T-helper 17 cell (primary cell): ENCODE measurements at regions not wholly inside any gene's neighbourhood (a gene's known extent, or its start where the extent isn't known, plus 50 kb on each side); places are given as distances from the start of the nearest gene placed in this dataset.

Experiments
- ATAC-seq: fragments of 150-1000 bp; cut with Tn5 transposase; 2 replicates; pipeline ENCODE4 v1.10.0; 2021; ENCODE audit warnings: mild to moderate bottlenecking, moderate library complexity
- DNase-seq, 3 donors: peaks; one replicate each; pipeline versions ENCODE4 v3.0.0 to v3.0.0-alpha.2; 2020 to 2021
- H3K9me3 ChIP-seq: one replicate; pipeline ENCODE4 v1.7.0; 2013; ENCODE audit warnings: low read length, mild to moderate bottlenecking; ENCODE audit not compliant: control insufficient read depth, poor library complexity, severe bottlenecking
- H3K27ac Mint-ChIP-seq: one replicate; pipeline ENCODE4 v1.8.0; 2022; ENCODE audit warnings: mild to moderate bottlenecking, moderate library complexity, mixed read lengths
- H3K27me3 Mint-ChIP-seq: one replicate; pipeline ENCODE4 v1.8.0; 2022; ENCODE audit warnings: mixed read lengths
- H3K36me3 Mint-ChIP-seq: one replicate; pipeline ENCODE4 v1.8.0; 2022; ENCODE audit warnings: low read depth, mixed read lengths
- H3K4me1 Mint-ChIP-seq: one replicate; pipeline ENCODE4 v1.8.0; 2022; ENCODE audit warnings: mild to moderate bottlenecking, mixed read lengths
- H3K4me3 Mint-ChIP-seq: one replicate; pipeline ENCODE4 v1.8.0; 2022; ENCODE audit warnings: mild to moderate bottlenecking, moderate library complexity, mixed read lengths

DNA sequence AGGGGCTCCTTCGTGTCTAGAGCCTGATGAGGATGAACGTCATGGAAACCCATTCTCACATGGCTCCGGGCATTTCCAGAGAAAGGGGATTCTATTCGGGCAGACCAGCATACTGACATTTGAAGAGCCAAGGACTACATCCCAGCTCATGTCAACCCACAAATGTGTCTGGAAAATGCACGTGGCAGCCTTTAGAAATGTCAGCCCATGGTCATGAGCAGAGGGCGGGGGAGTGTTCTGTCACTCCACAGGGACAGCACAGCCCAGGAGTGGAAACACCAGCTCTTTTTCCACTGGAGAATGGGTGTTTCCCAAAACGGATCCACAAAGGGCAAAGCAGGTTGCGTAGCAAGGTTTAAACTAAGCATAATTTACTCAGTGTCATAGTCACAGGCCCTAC lies 207.0 kb downstream of the BCOR start:
- no peak for DNase-seq
- no peak overlapping the region for H3K27ac Mint-ChIP-seq

DNA sequence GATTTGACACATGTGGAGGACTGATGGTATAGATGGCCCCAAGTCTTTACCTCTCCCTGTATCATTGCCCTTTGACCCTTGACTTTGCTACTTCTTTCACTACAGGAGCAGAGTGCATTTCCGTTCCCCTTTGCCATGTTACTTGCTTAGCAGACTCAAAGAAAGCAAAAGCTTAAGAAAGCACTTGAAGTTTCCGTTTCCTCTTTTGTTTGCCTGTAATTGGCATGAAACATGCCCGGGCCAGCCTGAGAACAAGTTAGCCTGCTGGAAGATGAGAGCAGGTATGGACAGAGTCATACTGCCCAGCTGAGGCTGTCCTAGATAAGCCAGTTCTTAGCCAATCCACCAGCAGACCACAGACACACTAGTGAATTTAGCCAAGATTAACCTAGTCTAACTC lies 206.0 kb downstream of the BCOR start:
- Mint-ChIP-seq H3K4me1 (peaks cover 10% of the 10 kb centered on the region), H3K4me3 (no peak overlapping the region), H3K27me3 (peaks cover 6% of the 10 kb centered on the region), H3K27ac (no peak overlapping the region), H3K36me3 (no peaks in the 10 kb centered on the region)
- ATAC-seq (no peak), DNase-seq (no peak)
- no peaks in the 10 kb centered on the region for H3K9me3 ChIP-seq

More for the DNA sequence above, 207.0 kb downstream of the BCOR start:
- peaks cover 10% of the 10 kb centered on the region for H3K4me1 Mint-ChIP-seq
- no peak overlapping the region for H3K4me3 Mint-ChIP-seq
- ATAC-seq, result no peak
- no peaks in the 10 kb centered on the region for H3K9me3 ChIP-seq
- peaks cover 5% of the 10 kb centered on the region for H3K27me3 Mint-ChIP-seq
- H3K36me3 Mint-ChIP-seq, result no peaks in the 10 kb centered on the region

DNA sequence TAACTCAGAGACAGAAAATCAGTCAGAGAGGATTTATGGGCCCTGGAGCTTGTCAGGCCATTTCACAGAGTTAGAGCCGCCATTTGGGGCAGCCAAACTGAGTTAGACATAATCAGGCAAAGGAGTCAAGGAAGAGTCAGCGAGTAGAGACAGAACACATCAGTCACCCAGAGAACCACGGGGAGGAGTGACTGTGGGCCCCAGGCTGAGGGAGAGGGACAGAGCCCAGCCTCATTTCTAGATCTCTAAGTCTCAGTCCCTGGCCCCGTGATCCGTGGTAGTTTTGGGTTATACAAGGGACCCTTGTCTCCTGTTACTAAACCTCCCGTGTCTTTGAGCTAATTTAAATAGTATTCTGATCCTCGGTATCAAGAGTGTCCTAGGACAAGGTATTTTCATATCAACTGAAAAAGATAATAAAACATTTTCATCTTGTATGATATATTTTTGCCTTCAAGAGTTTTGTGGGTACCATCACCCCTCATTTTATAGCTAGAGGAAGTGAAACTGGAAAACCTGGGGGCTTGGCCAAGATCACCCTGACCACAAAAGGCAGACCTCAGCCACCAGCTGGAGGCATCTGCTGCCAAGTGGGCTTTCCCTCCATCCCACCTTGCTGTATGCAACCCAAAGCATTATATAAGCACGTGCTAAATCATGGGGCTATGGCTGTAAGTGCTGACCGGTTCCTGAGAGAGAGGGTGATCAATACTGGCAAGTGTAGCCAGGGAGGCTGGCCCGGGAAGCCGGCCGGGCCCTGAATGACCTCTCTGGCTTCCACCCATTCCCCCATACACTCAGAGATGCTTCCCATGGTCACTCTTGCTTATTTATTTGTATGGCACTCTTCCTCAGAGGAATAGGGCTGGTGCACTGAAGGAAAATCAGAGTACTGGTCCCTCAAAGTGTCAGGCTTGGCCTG lies 204.1 kb downstream of the BCOR start:
- Mint-ChIP-seq H3K27me3 (peaks cover 6% of the 10 kb centered on the region), H3K4me1 (peaks cover 7% of the 10 kb centered on the region), H3K36me3 (no peaks in the 10 kb centered on the region), H3K27ac (no peak overlapping the region), H3K4me3 (no peak overlapping the region)
- ATAC-seq (no peak), DNase-seq (no peak)
- no peaks in the 10 kb centered on the region for H3K9me3 ChIP-seq

- Mint-ChIP-seq H3K27me3 (peaks cover 6% of the 10 kb centered on the region), H3K36me3 (no peaks in the 10 kb centered on the region), H3K4me3 (no peak overlapping the region), H3K4me1 (peaks cover 7% of the 10 kb centered on the region), H3K27ac (no peak overlapping the region)
- DNase-seq (no peak), ATAC-seq (no peak)
- H3K9me3 ChIP-seq, result no peaks in the 10 kb centered on the region
Measured at GRCh38 chrX:39894683-39895082, 203.1 kb downstream of the BCOR start.

GRCh38 chrX:39895218-39896110 lies 202.3 kb downstream of the BCOR start:
- Mint-ChIP-seq H3K4me1 (peaks cover 7% of the 10 kb centered on the region), H3K27me3 (peaks cover 6% of the 10 kb centered on the region), H3K4me3 (no peak overlapping the region), H3K36me3 (no peaks in the 10 kb centered on the region), H3K27ac (no peak overlapping the region)
- no peaks in the 10 kb centered on the region for H3K9me3 ChIP-seq
- DNase-seq (no peak), ATAC-seq (no peak)

DNA sequence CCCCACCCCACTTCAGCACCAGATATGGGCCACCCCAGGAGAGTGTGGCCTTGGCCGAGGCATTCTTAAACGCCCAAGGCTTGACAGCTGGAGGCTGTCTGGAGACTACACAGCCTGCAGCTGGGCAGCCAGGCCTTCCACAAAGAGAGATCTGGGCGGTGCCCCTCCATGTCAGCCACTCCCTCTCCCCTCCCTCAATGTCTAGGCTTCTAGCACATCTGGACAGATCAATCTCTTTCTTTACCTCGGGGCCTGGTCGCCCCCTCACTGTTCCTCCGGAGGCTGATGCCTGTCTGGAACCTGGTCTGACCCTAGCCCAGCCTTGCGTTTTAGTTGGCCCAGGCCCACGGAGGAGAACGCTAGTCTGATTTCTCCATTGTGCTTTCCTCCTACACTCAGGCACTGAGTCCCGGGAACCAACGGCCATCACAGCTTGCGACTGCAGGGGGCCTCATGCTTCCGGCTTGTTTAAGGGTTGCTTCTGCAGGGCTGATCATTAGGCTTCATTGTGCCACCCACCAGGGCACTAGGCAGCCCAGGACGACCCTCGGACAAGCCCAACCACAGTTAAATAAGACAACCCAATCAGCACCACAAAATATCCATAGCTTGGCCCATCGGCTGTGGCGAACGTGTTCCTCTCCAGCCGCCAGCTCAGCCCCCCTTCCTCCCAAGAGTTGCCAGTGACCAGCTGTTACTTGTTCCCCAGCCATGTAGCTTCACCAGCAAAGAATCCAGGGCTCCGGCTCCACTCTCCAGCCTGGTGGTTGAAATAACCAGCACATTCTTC lies 200.6 kb downstream of the BCOR start:
- peaks cover 6% of the 10 kb centered on the region for H3K27me3 Mint-ChIP-seq
- no peak overlapping the region for H3K4me3 Mint-ChIP-seq
- no peak for ATAC-seq

GRCh38 chrX:39897741-39898097 lies 200.0 kb downstream of the BCOR start:
- ATAC-seq, result no peak
- Mint-ChIP-seq H3K27ac (no peak overlapping the region), H3K4me3 (no peak overlapping the region), H3K36me3 (no peaks in the 10 kb centered on the region), H3K4me1 (peaks cover 3% of the 10 kb centered on the region), H3K27me3 (peaks cover 6% of the 10 kb centered on the region)
- no peaks in the 10 kb centered on the region for H3K9me3 ChIP-seq
- DNase-seq, result no peak

More for the DNA sequence above, 200.6 kb downstream of the BCOR start:
- H3K36me3 Mint-ChIP-seq, result no peaks in the 10 kb centered on the region
- no peak for DNase-seq
- peaks cover 3% of the 10 kb centered on the region for H3K4me1 Mint-ChIP-seq
- no peak overlapping the region for H3K27ac Mint-ChIP-seq
- H3K9me3 ChIP-seq, result no peaks in the 10 kb centered on the region

- DNase-seq (no peak), ATAC-seq (no peak)
- H3K4me3 Mint-ChIP-seq, result no peak overlapping the region
- H3K27me3 Mint-ChIP-seq, result peaks cover 6% of the 10 kb centered on the region
- H3K36me3 Mint-ChIP-seq, result no peaks in the 10 kb centered on the region
- no peaks in the 10 kb centered on the region for H3K9me3 ChIP-seq
- peaks cover 3% of the 10 kb centered on the region for H3K4me1 Mint-ChIP-seq
- H3K27ac Mint-ChIP-seq, result no peak overlapping the region
Measured at GRCh38 chrX:39898147-39898546, 199.6 kb downstream of the BCOR start.

DNA sequence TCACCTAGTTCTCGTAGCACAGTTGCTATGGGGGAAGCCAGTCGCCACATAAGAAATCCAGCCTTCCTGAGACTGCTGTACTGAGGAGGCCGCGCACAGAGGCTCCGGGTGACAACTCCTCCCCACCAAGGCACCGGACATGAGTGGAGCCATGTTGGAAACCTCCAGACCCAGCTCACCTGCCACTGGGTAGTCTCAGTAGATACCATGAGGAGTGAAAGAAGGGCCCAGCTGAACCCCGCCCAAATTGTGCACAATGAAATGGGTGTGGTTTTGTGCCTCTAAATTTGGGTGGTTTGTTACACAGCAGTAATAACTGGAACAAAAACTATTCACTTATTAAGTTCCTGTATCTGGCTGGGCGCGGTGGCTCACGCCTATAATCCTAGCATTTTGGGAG lies 198.7 kb downstream of the BCOR start:
- DNase-seq (no peak), ATAC-seq (no peak)
- Mint-ChIP-seq H3K27ac (no peak overlapping the region), H3K4me3 (no peak overlapping the region), H3K4me1 (peaks cover 5% of the 10 kb centered on the region), H3K36me3 (no peaks in the 10 kb centered on the region), H3K27me3 (peaks cover 6% of the 10 kb centered on the region)
- H3K9me3 ChIP-seq, result no peaks in the 10 kb centered on the region

- Mint-ChIP-seq H3K27ac (no peak overlapping the region), H3K27me3 (peaks cover 6% of the 10 kb centered on the region), H3K36me3 (no peaks in the 10 kb centered on the region), H3K4me1 (peaks cover 5% of the 10 kb centered on the region), H3K4me3 (no peak overlapping the region)
- ATAC-seq (no peak), DNase-seq (no peak)
- H3K9me3 ChIP-seq, result no peaks in the 10 kb centered on the region
Measured at GRCh38 chrX:39899856-39900776, 197.6 kb downstream of the BCOR start.

DNA sequence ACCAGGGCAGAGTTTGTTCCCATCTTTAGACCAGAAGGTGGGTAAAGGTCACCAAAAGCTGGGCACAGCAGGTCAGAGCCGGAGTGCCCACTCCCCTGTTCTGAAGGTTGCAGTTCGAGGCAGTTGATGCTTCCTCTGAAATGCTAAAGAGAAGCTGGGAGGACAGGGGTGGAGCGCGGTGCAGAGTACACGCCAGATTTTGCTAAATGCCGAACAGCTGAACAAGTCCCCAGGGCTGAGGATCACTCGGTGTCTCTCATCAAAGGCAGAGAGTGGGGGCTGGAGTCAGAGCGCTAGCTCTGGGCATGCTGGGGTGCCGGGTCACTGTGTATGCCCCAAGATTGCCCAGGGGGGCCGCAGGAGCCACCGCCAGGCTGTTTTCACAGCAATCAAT lies 197.0 kb downstream of the BCOR start:
- no peak overlapping the region for H3K27ac Mint-ChIP-seq
- H3K9me3 ChIP-seq, result no peaks in the 10 kb centered on the region
- no peak overlapping the region for H3K4me3 Mint-ChIP-seq
- no peaks in the 10 kb centered on the region for H3K36me3 Mint-ChIP-seq
- ATAC-seq, result no peak
- peaks cover 1% of the 10 kb centered on the region for H3K27me3 Mint-ChIP-seq
- peaks cover 3% of the 10 kb centered on the region for H3K4me1 Mint-ChIP-seq
- no peak for DNase-seq

DNA sequence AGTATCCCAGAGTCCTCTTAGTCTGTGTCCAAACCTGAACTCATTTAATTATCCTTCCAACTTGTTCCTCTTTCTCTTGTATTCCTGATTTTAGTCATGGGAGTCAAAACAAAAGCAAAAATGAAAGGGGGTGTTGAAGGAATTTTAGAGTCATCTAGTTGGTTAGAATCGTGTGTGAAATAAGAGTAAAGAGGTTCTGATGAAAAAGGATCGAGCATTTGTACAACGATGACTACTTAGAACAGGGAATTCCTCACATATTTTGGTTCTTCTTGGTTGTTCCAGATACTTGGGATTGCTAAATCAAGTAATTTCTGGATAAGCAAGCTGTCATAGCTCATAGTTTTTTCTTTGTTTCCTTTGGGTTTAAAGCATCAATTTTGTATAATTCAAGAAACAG lies 194.4 kb downstream of the BCOR start:
- Mint-ChIP-seq H3K27ac (no peak overlapping the region), H3K36me3 (no peaks in the 10 kb centered on the region), H3K4me3 (no peak overlapping the region), H3K27me3 (no peaks in the 10 kb centered on the region), H3K4me1 (peaks cover 2% of the 10 kb centered on the region)
- H3K9me3 ChIP-seq, result no peaks in the 10 kb centered on the region
- no peak for ATAC-seq
- no peak for DNase-seq
